ENCODE measurements at regions not wholly inside any gene's neighbourhood (a gene's known extent, or its start where the extent isn't known, plus 50 kb on each side); places are given as distances from the start of the nearest gene placed in this dataset.

GRCh38 chr10:128220021-128220420 lies 93.8 kb upstream of the MKI67 start:
- TF ChIP-seq CTCF (IDR thresholded peaks at IDR 0.05; ENCODE audit: poor library complexity) (no peak), EZH2 (IDR thresholded peaks at IDR 0.05; ENCODE audit: borderline replicate concordance) (no peak)
